ENCODE measurements at regions not wholly inside any gene's neighbourhood (a gene's known extent, or its start where the extent isn't known, plus 50 kb on each side); places are given as distances from the start of the nearest gene placed in this dataset.

DNA sequence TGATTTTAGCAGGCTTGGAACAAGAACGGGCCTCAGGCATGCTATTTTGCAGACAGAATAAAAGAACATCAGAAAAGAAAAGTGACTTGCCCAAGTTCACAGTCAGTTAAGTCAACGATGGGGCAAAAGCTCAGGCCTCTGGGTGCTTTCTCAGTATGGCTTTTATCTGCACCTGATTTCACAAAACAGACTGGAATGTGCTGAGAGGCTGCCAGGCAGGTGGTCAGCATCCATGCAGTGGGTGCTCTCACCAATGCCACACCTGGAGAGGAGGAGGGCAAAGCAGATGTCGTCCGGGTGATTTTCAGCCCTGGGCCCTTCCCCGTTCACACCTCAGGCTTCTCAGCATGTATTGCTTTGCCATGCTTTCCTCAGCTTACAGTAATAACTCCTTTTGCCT lies 854.6 kb downstream of the RNF144A start:
- no peak overlapping the region for H4K91ac ChIP-seq (ENCODE audit: low read depth, low read length)
- H2AK5ac ChIP-seq (ENCODE audit: low read length): no peak overlapping the region
- no peak overlapping the region for H2BK120ac ChIP-seq (ENCODE audit: insufficient read depth, low read length, poor library complexity)
- no peak overlapping the region for H3K4me2 ChIP-seq (ENCODE audit: low read length)
- H3K9ac ChIP-seq (ENCODE audit: low read length): no peak overlapping the region
- peaks cover 7% of the 10 kb centered on the region for H3K9me3 ChIP-seq (ENCODE audit: insufficient read depth, low read depth, low read length)
- H3K36me3 ChIP-seq (ENCODE audit: control insufficient read depth in 1 of 2, insufficient read depth in 2 of 2, low read length in 2 of 2): no peaks in the 10 kb centered on the region
- no peak overlapping the region for H3K4ac ChIP-seq (ENCODE audit: low read depth, low read length)
- no peak overlapping the region for H2BK5ac ChIP-seq (ENCODE audit: low read depth, low read length, poor library complexity)
- no peak for DNase-seq
- no peak overlapping the region for H2AFZ ChIP-seq (ENCODE audit: insufficient read depth, low read length, poor library complexity)
- no peaks in the 10 kb centered on the region for H3K27me3 ChIP-seq (ENCODE audit: insufficient read depth, low read length)
- H3K79me2 ChIP-seq (ENCODE audit: control insufficient read depth, insufficient read depth, low read length, poor library complexity): no peaks in the 10 kb centered on the region
- H3K27ac ChIP-seq (ENCODE audit: low read depth, low read length): no peak overlapping the region
- H3K79me1 ChIP-seq (ENCODE audit: low read length): no peaks in the 10 kb centered on the region
- WGBS (ENCODE audit: extremely low coverage, insufficient coverage, insufficient read length): no CpG with 5 or more reads among the region's 5 CpGs
- H3K18ac ChIP-seq (ENCODE audit: low read length): no peak overlapping the region
- H4K8ac ChIP-seq (ENCODE audit: low read depth, low read length): no peak overlapping the region
- no peaks in the 10 kb centered on the region for H3K4me1 ChIP-seq (ENCODE audit: control insufficient read depth in 1 of 2, insufficient read depth in 2 of 2, low read length in 2 of 2)
- H2BK12ac ChIP-seq (ENCODE audit: low read length): no peak overlapping the region
- no peak overlapping the region for H4K12ac ChIP-seq (ENCODE audit: low read depth, low read length)
- no peak overlapping the region for H3K23ac ChIP-seq (ENCODE audit: low read length)
- H3K4me3 ChIP-seq (ENCODE audit: low read depth, low read length): no peak overlapping the region
- H3K14ac ChIP-seq (ENCODE audit: low read length): no peak overlapping the region

GRCh38 chr2:7773362-7774360 lies 856.4 kb downstream of the RNF144A start:
- Histone ChIP-seq H3K27me3 (ENCODE audit: insufficient read depth, low read length) (no peaks in the 10 kb centered on the region), H3K14ac (ENCODE audit: low read length) (no peak overlapping the region), H3K4me1 (ENCODE audit: control insufficient read depth in 1 of 2, insufficient read depth in 2 of 2, low read length in 2 of 2) (no peaks in the 10 kb centered on the region), H3K27ac (ENCODE audit: low read depth, low read length) (no peak overlapping the region), H3K9me3 (ENCODE audit: insufficient read depth, low read depth, low read length) (no peaks in the 10 kb centered on the region), H4K91ac (ENCODE audit: low read depth, low read length) (no peak overlapping the region), H3K4ac (ENCODE audit: low read depth, low read length) (no peak overlapping the region), H2BK120ac (ENCODE audit: insufficient read depth, low read length, poor library complexity) (no peak overlapping the region), H4K12ac (ENCODE audit: low read depth, low read length) (no peak overlapping the region), H3K36me3 (ENCODE audit: control insufficient read depth in 1 of 2, insufficient read depth in 2 of 2, low read length in 2 of 2) (no peaks in the 10 kb centered on the region), H3K23ac (ENCODE audit: low read length) (no peak overlapping the region), H2BK12ac (ENCODE audit: low read length) (no peak overlapping the region), H3K4me2 (ENCODE audit: low read length) (no peak overlapping the region), H2AK5ac (ENCODE audit: low read length) (no peak overlapping the region), H3K9ac (ENCODE audit: low read length) (no peak overlapping the region), H3K18ac (ENCODE audit: low read length) (no peak overlapping the region), H3K4me3 (ENCODE audit: low read depth, low read length) (no peak overlapping the region), H3K79me1 (ENCODE audit: low read length) (no peaks in the 10 kb centered on the region), H2BK5ac (ENCODE audit: low read depth, low read length, poor library complexity) (no peak overlapping the region), H3K79me2 (ENCODE audit: control insufficient read depth, insufficient read depth, low read length, poor library complexity) (no peaks in the 10 kb centered on the region), H4K8ac (ENCODE audit: low read depth, low read length) (no peak overlapping the region), H2AFZ (ENCODE audit: insufficient read depth, low read length, poor library complexity) (no peak overlapping the region)
- peak; percentile 11 to 35 for DNase-seq
- no CpG with 5 or more reads among the region's 12 CpGs for WGBS (ENCODE audit: extremely low coverage, insufficient coverage, insufficient read length)

DNA sequence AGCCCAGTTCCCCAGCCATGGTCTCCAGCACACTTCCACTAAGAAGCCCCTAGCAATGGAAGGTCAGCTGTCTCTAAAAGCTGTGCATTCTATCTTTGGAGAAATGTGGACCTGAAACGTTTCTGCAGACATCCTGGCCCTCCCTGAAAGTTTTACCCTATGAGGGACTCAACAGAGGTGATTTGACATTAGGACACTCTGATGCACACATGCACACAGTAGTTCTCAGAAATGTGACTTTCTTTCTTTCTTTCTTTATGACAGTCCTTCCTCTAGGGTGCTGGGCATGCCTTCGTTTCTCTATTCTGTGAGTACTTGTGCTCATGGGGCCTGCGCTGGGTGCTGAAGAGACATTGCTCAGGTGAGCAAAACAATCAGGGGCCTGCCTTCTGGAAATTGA lies 857.3 kb downstream of the RNF144A start:
- H3K36me3 ChIP-seq (ENCODE audit: control insufficient read depth in 1 of 2, insufficient read depth in 2 of 2, low read length in 2 of 2): no peaks in the 10 kb centered on the region
- no peak overlapping the region for H4K12ac ChIP-seq (ENCODE audit: low read depth, low read length)
- H3K27ac ChIP-seq (ENCODE audit: low read depth, low read length): no peak overlapping the region
- H3K9ac ChIP-seq (ENCODE audit: low read length): no peak overlapping the region
- no peak overlapping the region for H2BK5ac ChIP-seq (ENCODE audit: low read depth, low read length, poor library complexity)
- H3K9me3 ChIP-seq (ENCODE audit: insufficient read depth, low read depth, low read length): no peaks in the 10 kb centered on the region
- H3K4me2 ChIP-seq (ENCODE audit: low read length): no peak overlapping the region
- no peak for DNase-seq
- H3K4ac ChIP-seq (ENCODE audit: low read depth, low read length): no peak overlapping the region
- no peak overlapping the region for H4K8ac ChIP-seq (ENCODE audit: low read depth, low read length)
- H4K91ac ChIP-seq (ENCODE audit: low read depth, low read length): no peak overlapping the region
- no peak overlapping the region for H2BK120ac ChIP-seq (ENCODE audit: insufficient read depth, low read length, poor library complexity)
- H2AFZ ChIP-seq (ENCODE audit: insufficient read depth, low read length, poor library complexity): no peak overlapping the region
- H3K79me2 ChIP-seq (ENCODE audit: control insufficient read depth, insufficient read depth, low read length, poor library complexity): no peaks in the 10 kb centered on the region
- H3K27me3 ChIP-seq (ENCODE audit: insufficient read depth, low read length): no peaks in the 10 kb centered on the region
- H2BK12ac ChIP-seq (ENCODE audit: low read length): no peak overlapping the region
- no CpG with 5 or more reads among the region's 3 CpGs for WGBS (ENCODE audit: extremely low coverage, insufficient coverage, insufficient read length)
- H3K14ac ChIP-seq (ENCODE audit: low read length): no peak overlapping the region
- H3K4me3 ChIP-seq (ENCODE audit: low read depth, low read length): no peak overlapping the region
- no peak overlapping the region for H3K18ac ChIP-seq (ENCODE audit: low read length)
- H3K4me1 ChIP-seq (ENCODE audit: control insufficient read depth in 1 of 2, insufficient read depth in 2 of 2, low read length in 2 of 2): no peaks in the 10 kb centered on the region
- H2AK5ac ChIP-seq (ENCODE audit: low read length): no peak overlapping the region
- H3K23ac ChIP-seq (ENCODE audit: low read length): no peak overlapping the region
- no peaks in the 10 kb centered on the region for H3K79me1 ChIP-seq (ENCODE audit: low read length)

GRCh38 chr2:7777668-7778067 lies 860.5 kb downstream of the RNF144A start:
- H3K4me3 ChIP-seq (ENCODE audit: low read depth, low read length): no peak overlapping the region
- H3K9me3 ChIP-seq (ENCODE audit: insufficient read depth, low read depth, low read length): no peaks in the 10 kb centered on the region
- no peak overlapping the region for H4K8ac ChIP-seq (ENCODE audit: low read depth, low read length)
- WGBS (ENCODE audit: extremely low coverage, insufficient coverage, insufficient read length): no CpG with 5 or more reads among the region's 3 CpGs
- no peak overlapping the region for H4K12ac ChIP-seq (ENCODE audit: low read depth, low read length)
- H3K79me2 ChIP-seq (ENCODE audit: control insufficient read depth, insufficient read depth, low read length, poor library complexity): no peaks in the 10 kb centered on the region
- no peaks in the 10 kb centered on the region for H3K36me3 ChIP-seq (ENCODE audit: control insufficient read depth in 1 of 2, insufficient read depth in 2 of 2, low read length in 2 of 2)
- H2AFZ ChIP-seq (ENCODE audit: insufficient read depth, low read length, poor library complexity): no peak overlapping the region
- no peak for DNase-seq
- H3K4me2 ChIP-seq (ENCODE audit: low read length): no peak overlapping the region
- H2BK12ac ChIP-seq (ENCODE audit: low read length): no peak overlapping the region
- H3K4me1 ChIP-seq (ENCODE audit: control insufficient read depth in 1 of 2, insufficient read depth in 2 of 2, low read length in 2 of 2): no peaks in the 10 kb centered on the region
- no peak overlapping the region for H3K18ac ChIP-seq (ENCODE audit: low read length)
- no peak overlapping the region for H2AK5ac ChIP-seq (ENCODE audit: low read length)
- H3K27ac ChIP-seq (ENCODE audit: low read depth, low read length): no peak overlapping the region
- no peak overlapping the region for H2BK5ac ChIP-seq (ENCODE audit: low read depth, low read length, poor library complexity)
- no peaks in the 10 kb centered on the region for H3K79me1 ChIP-seq (ENCODE audit: low read length)
- H4K91ac ChIP-seq (ENCODE audit: low read depth, low read length): no peak overlapping the region
- no peaks in the 10 kb centered on the region for H3K27me3 ChIP-seq (ENCODE audit: insufficient read depth, low read length)
- no peak overlapping the region for H3K9ac ChIP-seq (ENCODE audit: low read length)
- H2BK120ac ChIP-seq (ENCODE audit: insufficient read depth, low read length, poor library complexity): no peak overlapping the region
- H3K14ac ChIP-seq (ENCODE audit: low read length): no peak overlapping the region
- no peak overlapping the region for H3K23ac ChIP-seq (ENCODE audit: low read length)
- H3K4ac ChIP-seq (ENCODE audit: low read depth, low read length): no peak overlapping the region

Data from trophoblast cell (in vitro differentiated cells and primary cell).